GM13976 (cell line): ENCODE measurements at regions not wholly inside any gene's neighbourhood (a gene's known extent, or its start where the extent isn't known, plus 50 kb on each side); places are given as distances from the start of the nearest gene placed in this dataset.

ENCODE experiments used
- DNase-seq: peaks from one replicate; pipeline ENCODE4 v3.0.0; 2012; ENCODE audit warnings: low spot score
- CTCF ChIP-seq: IDR thresholded peaks from 2 replicates; pipeline ENCODE4 v1.5.1; 2012; ENCODE audit warnings: borderline replicate concordance, mild to moderate bottlenecking; ENCODE audit not compliant: insufficient read depth; ENCODE audit errors: extremely low read depth, missing control alignments, control extremely low read depth
- in situ Hi-C: fragments of 300-500 bp; cut with MboI; formaldehyde crosslinking; loops from one replicate; pipeline ENCODE4 v1.12.0; 2022; ENCODE audit warnings: low sequenced_read_pairs, mixed read lengths, inconsistent platforms; ENCODE audit not compliant: unreplicated experiment

- no peak for TF ChIP-seq CTCF
- in situ Hi-C loops: no loop called here
- no peak for DNase-seq
Measured at GRCh38 chr11:91904792-91905785, 319.5 kb upstream of the FAT3 start.

GRCh38 chr11:91902312-91902711 lies 322.3 kb upstream of the FAT3 start:
- DNase-seq: no peak
- in situ Hi-C loops: no loop called here
- no peak for TF ChIP-seq CTCF

- DNase-seq: no peak
- in situ Hi-C loops: no loop called here
- no peak for TF ChIP-seq CTCF
Measured at GRCh38 chr11:91880660-91881059, 344.0 kb upstream of the FAT3 start.

- TF ChIP-seq CTCF: no peak
- in situ Hi-C loops: no loop called here
- no peak for DNase-seq
Measured at GRCh38 chr11:91876746-91877145, 347.9 kb upstream of the FAT3 start.

GRCh38 chr11:91872243-91872642 lies 352.4 kb upstream of the FAT3 start:
- DNase-seq: no peak
- in situ Hi-C loops: no loop called here

GRCh38 chr11:91871791-91872190 lies 352.8 kb upstream of the FAT3 start:
- DNase-seq: no peak
- TF ChIP-seq CTCF: no peak
- in situ Hi-C loops: no loop called here

More at GRCh38 chr11:91872243-91872642, 352.4 kb upstream of the FAT3 start:
- no peak for TF ChIP-seq CTCF
